ENCODE measurements at regions not wholly inside any gene's neighbourhood (a gene's known extent, or its start where the extent isn't known, plus 50 kb on each side); places are given as distances from the start of the nearest gene placed in this dataset.
"Not testable (repeated sequence)": the region's sequence is repeated elsewhere in the genome, so short reads cannot be mapped to it uniquely, and the experiment has no call there.

- no peaks in the 10 kb centered on the region for H3K4me1 ChIP-seq (ENCODE audit: low read depth)
- no peaks in the 10 kb centered on the region for H3K36me3 ChIP-seq
- no peaks in the 10 kb centered on the region for H3K9me3 ChIP-seq (ENCODE audit: low read depth)
- H3K4me3 ChIP-seq, result no peak overlapping the region
- no peak for DNase-seq (ENCODE audit: low read depth in 1 of 2, low spot score in 1 of 2)
- no peak for TF ChIP-seq CTCF (IDR thresholded peaks at IDR 0.05; ENCODE audit: low read depth, low read length)
- no peaks in the 10 kb centered on the region for H3K27me3 ChIP-seq
- no peak overlapping the region for H3K27ac ChIP-seq
Observed at GRCh38 chr9:12416716-12417115, 276.5 kb upstream of the TYRP1 start.

GRCh38 chr9:12424243-12424642 is 268.9 kb upstream of the TYRP1 start:
- no peak for TF ChIP-seq CTCF (IDR thresholded peaks at IDR 0.05; ENCODE audit: low read depth, low read length)
- Histone ChIP-seq H3K27me3 (no peaks in the 10 kb centered on the region), H3K36me3 (no peaks in the 10 kb centered on the region), H3K4me1 (ENCODE audit: low read depth) (no peaks in the 10 kb centered on the region), H3K27ac (no peak overlapping the region), H3K4me3 (no peak overlapping the region), H3K9me3 (ENCODE audit: low read depth) (no peaks in the 10 kb centered on the region)
- DNase-seq (ENCODE audit: low read depth in 1 of 2, low spot score in 1 of 2), result peak in 1 of 2 donors; percentile 7

- Histone ChIP-seq H3K27ac (no peak overlapping the region), H3K9me3 (ENCODE audit: low read depth) (no peaks in the 10 kb centered on the region), H3K36me3 (no peaks in the 10 kb centered on the region), H3K27me3 (no peaks in the 10 kb centered on the region), H3K4me1 (ENCODE audit: low read depth) (no peaks in the 10 kb centered on the region), H3K4me3 (no peak overlapping the region)
- TF ChIP-seq CTCF (IDR thresholded peaks at IDR 0.05; ENCODE audit: low read depth, low read length), result peak; percentile 29
- DNase-seq (ENCODE audit: low read depth in 1 of 2, low spot score in 1 of 2), result peak; percentile 35 to 52
Observed at GRCh38 chr9:12425878-12426864, 267.0 kb upstream of the TYRP1 start.

- TF ChIP-seq CTCF (IDR thresholded peaks at IDR 0.05; ENCODE audit: low read depth, low read length), result no peak
- DNase-seq (ENCODE audit: low read depth in 1 of 2, low spot score in 1 of 2), result no peak
- H3K4me3 ChIP-seq, result no peak overlapping the region
Observed at GRCh38 chr9:12439267-12439666, 253.9 kb upstream of the TYRP1 start.

GRCh38 chr9:12441080-12441479 is 252.1 kb upstream of the TYRP1 start:
- H3K36me3 ChIP-seq; H3K27ac ChIP-seq; H3K4me1 ChIP-seq (ENCODE audit: low read depth); H3K27me3 ChIP-seq; H3K4me3 ChIP-seq; DNase-seq (ENCODE audit: low read depth in 1 of 2, low spot score in 1 of 2); H3K9me3 ChIP-seq (ENCODE audit: low read depth): not testable (repeated sequence)

More at GRCh38 chr9:12439267-12439666, 253.9 kb upstream of the TYRP1 start:
- Histone ChIP-seq H3K9me3 (ENCODE audit: low read depth) (no peaks in the 10 kb centered on the region), H3K36me3 (no peaks in the 10 kb centered on the region), H3K27ac (no peak overlapping the region), H3K27me3 (no peaks in the 10 kb centered on the region), H3K4me1 (ENCODE audit: low read depth) (no peaks in the 10 kb centered on the region)

GRCh38 chr9:12441506-12441905 is 251.7 kb upstream of the TYRP1 start:
- Histone ChIP-seq H3K4me1 (ENCODE audit: low read depth) (no peaks in the 10 kb centered on the region), H3K27ac (no peak overlapping the region), H3K36me3 (no peaks in the 10 kb centered on the region), H3K4me3 (no peak overlapping the region), H3K9me3 (ENCODE audit: low read depth) (no peaks in the 10 kb centered on the region), H3K27me3 (no peaks in the 10 kb centered on the region)
- no peak for TF ChIP-seq CTCF (IDR thresholded peaks at IDR 0.05; ENCODE audit: low read depth, low read length)
- no peak for DNase-seq (ENCODE audit: low read depth in 1 of 2, low spot score in 1 of 2)
